ENCODE measurements at regions not wholly inside any gene's neighbourhood (a gene's known extent, or its start where the extent isn't known, plus 50 kb on each side); places are given as distances from the start of the nearest gene placed in this dataset.
A peak's percentile ranks its signal among the peaks of the same experiment; 100 is the strongest.

DNA sequence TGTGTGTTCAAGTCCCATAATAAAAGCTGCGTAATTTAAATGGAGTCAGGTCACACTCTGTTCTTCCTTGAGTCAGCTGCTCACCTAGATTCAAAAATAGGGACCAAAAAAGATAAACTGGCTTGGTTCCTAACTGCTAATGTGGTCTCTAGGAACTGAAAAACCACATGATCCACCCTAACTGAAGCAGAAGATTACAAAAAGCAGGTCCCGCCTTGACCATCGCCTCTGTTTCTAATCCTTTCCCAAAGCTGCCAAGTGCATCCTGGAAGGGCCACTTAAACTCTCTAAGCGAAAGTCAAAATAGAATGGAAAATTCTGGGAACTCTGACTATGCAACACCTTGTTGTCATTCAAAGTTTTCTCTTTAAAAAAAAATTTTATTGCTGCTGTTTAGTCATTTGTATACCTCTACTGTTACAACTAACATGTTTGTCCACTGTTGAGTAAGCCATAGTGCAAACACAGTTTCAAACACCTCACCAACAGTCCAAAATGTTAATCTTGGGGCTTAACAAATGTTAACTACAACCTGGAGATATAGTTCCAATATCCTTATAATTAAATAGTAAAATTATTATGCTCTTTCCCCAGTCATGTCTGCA lies 88.9 kb upstream of the THBS1 start:
- no peak overlapping the region for H3K27ac Mint-ChIP-seq (ENCODE audit: unreplicated experiment)
- no peak for DNase-seq (ENCODE audit: extremely low spot score, unreplicated experiment)
- no peaks in the 10 kb centered on the region for H3K9me3 Mint-ChIP-seq (ENCODE audit: unreplicated experiment)
- H3K27me3 Mint-ChIP-seq (ENCODE audit: unreplicated experiment), result no peaks in the 10 kb centered on the region
- H3K4me1 Mint-ChIP-seq (ENCODE audit: unreplicated experiment), result peaks cover 34% of the 10 kb centered on the region
- no peaks in the 10 kb centered on the region for H3K36me3 Mint-ChIP-seq (ENCODE audit: unreplicated experiment)
- TF ChIP-seq, protein P1, sequence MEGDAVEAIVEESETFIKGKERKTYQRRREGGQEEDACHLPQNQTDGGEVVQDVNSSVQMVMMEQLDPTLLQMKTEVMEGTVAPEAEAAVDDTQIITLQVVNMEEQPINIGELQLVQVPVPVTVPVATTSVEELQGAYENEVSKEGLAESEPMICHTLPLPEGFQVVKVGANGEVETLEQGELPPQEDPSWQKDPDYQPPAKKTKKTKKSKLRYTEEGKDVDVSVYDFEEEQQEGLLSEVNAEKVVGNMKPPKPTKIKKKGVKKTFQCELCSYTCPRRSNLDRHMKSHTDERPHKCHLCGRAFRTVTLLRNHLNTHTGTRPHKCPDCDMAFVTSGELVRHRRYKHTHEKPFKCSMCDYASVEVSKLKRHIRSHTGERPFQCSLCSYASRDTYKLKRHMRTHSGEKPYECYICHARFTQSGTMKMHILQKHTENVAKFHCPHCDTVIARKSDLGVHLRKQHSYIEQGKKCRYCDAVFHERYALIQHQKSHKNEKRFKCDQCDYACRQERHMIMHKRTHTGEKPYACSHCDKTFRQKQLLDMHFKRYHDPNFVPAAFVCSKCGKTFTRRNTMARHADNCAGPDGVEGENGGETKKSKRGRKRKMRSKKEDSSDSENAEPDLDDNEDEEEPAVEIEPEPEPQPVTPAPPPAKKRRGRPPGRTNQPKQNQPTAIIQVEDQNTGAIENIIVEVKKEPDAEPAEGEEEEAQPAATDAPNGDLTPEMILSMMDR (IDR thresholded peaks at IDR 0.05), result no peak
- no peak overlapping the region for H3K4me3 Mint-ChIP-seq (ENCODE audit: unreplicated experiment)

DNA sequence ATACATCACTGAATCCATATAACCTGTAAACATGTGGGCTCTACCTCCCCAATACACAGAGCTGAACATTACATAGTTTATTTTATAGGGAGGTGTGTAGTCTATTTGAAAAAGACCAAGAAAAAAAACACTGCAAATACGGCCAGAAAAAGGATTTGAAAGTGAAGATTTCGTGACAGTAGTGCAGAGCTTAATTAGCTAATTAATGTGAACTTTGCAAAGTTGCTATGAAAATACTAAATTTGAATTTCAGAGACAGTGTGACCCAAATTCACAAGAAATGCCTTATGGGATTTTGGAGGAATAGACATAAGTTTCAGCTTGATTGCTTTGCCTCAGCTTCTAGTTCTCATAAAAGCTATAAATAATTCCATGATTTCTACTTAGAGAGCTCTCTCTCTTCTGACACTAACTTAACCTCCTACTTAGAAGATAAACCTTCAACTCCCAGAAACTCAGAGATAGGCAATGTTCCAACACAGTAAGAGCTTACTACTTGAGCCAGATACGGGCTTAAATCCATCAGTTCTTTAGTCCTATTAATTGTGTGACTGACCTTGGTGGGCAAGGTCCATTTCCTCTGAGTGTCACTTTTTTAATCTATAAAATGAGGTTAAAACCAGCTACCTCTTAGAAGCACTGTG lies 87.3 kb upstream of the THBS1 start:
- H3K27me3 Mint-ChIP-seq (ENCODE audit: unreplicated experiment), result no peaks in the 10 kb centered on the region
- no peak overlapping the region for H3K4me3 Mint-ChIP-seq (ENCODE audit: unreplicated experiment)
- no peak for DNase-seq (ENCODE audit: extremely low spot score, unreplicated experiment)
- peaks cover 46% of the 10 kb centered on the region for H3K4me1 Mint-ChIP-seq (ENCODE audit: unreplicated experiment)
- TF ChIP-seq, protein P1 (IDR thresholded peaks at IDR 0.05), result no peak
- no peaks in the 10 kb centered on the region for H3K36me3 Mint-ChIP-seq (ENCODE audit: unreplicated experiment)
- H3K27ac Mint-ChIP-seq (ENCODE audit: unreplicated experiment), result no peak overlapping the region
- no peaks in the 10 kb centered on the region for H3K9me3 Mint-ChIP-seq (ENCODE audit: unreplicated experiment)

DNA sequence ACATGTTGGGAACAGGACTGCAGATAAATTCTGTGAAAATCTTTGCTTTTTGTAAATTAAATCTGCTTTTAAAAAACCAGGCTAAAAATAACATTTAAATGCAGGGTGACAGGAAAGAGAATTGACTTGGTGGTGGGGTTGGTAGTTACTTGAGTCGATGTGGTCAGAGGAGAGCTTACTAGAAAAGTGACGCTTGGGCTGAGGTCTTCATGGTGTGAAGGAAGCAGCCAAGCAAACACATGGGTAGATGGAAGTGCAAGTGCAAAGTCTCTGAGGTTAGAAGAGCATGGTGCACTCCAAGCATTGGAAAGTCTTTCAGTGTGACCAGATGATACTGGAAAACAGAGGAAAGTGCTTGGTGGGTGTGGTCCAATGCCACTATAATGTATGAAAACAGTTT lies 86.4 kb upstream of the THBS1 start:
- H3K36me3 Mint-ChIP-seq (ENCODE audit: unreplicated experiment), result no peaks in the 10 kb centered on the region
- no peak for DNase-seq (ENCODE audit: extremely low spot score, unreplicated experiment)
- H3K4me1 Mint-ChIP-seq (ENCODE audit: unreplicated experiment), result peaks cover 46% of the 10 kb centered on the region
- H3K9me3 Mint-ChIP-seq (ENCODE audit: unreplicated experiment), result no peaks in the 10 kb centered on the region
- no peak overlapping the region for H3K4me3 Mint-ChIP-seq (ENCODE audit: unreplicated experiment)
- TF ChIP-seq, protein P1 (IDR thresholded peaks at IDR 0.05), result no peak
- H3K27ac Mint-ChIP-seq (ENCODE audit: unreplicated experiment), result no peak overlapping the region
- H3K27me3 Mint-ChIP-seq (ENCODE audit: unreplicated experiment), result no peaks in the 10 kb centered on the region

DNA sequence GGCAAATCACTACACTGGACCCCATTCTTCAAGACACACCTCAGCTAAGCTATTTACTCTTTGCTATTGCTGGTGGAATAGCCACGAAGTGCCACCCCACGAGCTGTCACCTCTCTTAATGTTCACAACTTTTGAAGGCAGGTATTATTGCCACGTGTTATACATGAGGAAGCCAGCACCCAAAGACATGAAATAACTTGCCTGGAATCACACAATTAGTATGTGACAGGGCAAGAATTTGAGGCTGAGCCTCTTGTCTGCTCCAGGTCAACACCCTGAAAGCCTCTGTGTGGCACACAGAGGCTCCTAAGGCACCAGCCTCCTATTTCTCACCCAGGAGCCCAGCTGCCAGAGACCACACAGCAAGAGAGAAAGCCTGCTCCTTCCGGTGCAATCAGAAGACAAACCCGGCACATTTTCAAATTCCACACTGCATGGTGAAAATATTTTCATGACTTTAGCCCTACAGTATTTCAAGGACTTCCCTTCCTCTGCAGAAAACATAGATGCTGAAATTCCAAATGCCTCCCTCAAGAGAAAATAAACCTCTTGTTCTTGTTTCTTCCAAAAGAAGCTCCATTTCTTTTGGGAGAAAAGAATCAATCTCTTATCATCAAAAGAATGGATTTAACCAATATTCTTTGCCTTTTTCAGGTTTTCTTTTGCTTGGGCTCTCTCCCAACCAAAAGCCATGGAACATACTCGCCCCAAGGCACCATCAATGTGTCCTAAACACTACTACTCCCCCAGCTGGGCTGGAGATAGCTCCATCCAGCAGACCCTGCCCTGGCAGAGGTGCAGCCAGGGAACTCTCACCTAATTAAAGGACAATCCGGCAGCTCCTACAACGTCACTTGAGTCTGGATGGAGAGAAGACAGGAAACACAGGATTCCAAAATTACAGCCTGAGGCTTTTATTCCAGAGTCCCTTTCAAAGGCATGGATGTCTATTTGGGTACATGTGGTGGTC lies 84.7 kb upstream of the THBS1 start:
- TF ChIP-seq, protein P1 (IDR thresholded peaks at IDR 0.05), result no peak
- DNase-seq (ENCODE audit: extremely low spot score, unreplicated experiment), result no peak
- no peaks in the 10 kb centered on the region for H3K36me3 Mint-ChIP-seq (ENCODE audit: unreplicated experiment)
- H3K27me3 Mint-ChIP-seq (ENCODE audit: unreplicated experiment), result no peaks in the 10 kb centered on the region
- no peak overlapping the region for H3K4me3 Mint-ChIP-seq (ENCODE audit: unreplicated experiment)
- H3K9me3 Mint-ChIP-seq (ENCODE audit: unreplicated experiment), result no peaks in the 10 kb centered on the region
- peaks cover 59% of the 10 kb centered on the region for H3K4me1 Mint-ChIP-seq (ENCODE audit: unreplicated experiment)
- peak overlapping the region; percentile 89 for H3K27ac Mint-ChIP-seq (ENCODE audit: unreplicated experiment)

Measured in osteocyte (in vitro differentiated cells).